GM19035 (cell line): ENCODE measurements at regions not wholly inside any gene's neighbourhood (a gene's known extent, or its start where the extent isn't known, plus 50 kb on each side); places are given as distances from the start of the nearest gene placed in this dataset.

Source experiments
- ATAC-seq: cut with Tn5 transposase; IDR thresholded peaks from one replicate; pipeline ENCODE4 v1.9.1; 2021; ENCODE audit not compliant: unreplicated experiment

DNA sequence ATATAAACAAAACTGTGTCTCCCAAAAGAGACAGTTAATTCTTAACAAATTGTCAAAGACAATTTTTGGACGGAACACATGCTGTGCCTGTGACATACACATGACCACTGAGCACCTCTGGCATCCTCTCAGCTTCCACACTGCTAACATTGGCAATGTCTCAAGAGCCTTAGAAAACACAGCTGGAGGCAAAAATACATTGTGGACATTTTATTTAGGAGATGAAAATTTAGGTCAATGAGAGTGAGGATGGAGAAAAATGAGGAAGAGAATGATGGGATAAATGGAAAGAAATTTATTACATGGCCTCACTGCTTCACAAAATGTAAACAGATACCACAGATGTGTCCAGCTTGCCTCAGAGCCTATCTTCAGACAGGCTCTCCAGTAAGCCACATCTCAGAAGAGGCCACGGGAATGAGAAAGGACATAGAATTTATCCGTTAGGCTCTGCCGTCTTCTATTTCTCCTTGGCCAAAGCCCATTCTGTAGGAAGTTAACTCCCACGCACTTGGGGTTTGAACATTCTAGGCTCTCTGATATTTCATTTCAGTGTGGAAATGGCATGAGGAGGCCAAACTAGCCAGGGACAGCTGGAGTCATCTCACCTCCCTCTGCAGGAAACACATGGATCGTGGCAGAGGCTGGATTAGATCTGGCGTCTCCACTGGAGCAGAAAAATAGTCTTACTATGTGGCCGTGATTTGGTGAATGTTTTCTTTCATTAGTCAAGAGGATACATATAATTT is 519.4 kb upstream of the DSEL start:
- ATAC-seq = no peak

DNA sequence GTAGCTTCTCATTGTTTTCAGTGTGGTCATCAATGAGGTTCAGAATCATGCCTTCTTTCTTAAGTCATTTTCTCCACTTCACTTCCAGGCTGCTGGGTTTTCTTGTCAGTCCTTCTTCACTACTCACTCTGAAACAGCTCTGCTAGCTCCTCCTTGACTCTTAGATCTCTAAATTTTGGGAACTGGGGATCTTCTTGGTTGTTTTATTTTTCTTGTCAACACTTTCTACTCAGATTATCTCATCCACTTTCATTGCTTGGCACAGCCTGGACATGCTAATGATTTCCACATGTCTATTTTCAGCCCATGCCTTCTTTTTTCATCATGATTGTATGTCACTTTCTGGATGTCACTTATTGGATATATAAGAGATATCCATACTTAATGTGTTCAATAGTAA is 517.8 kb upstream of the DSEL start:
- no peak for ATAC-seq

DNA sequence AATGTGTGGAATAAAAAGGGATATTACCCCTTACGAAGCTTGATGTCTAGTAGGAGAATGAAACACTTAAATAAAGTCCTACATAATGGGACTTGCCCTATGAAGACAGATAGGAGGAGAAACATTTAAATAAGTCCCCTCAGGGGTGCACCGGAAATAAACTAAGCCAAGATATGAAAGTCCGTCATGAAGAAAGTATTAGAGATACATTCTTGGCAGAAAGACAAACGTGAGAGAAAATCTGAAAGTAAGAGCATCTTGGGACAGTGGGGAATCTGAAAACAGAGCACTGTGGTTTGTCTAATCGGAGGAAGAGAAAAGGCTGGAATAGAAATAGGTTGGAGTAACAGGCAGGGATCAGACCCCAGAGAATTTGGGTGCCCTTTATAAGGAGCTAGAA is 516.9 kb upstream of the DSEL start:
- no peak for ATAC-seq

DNA sequence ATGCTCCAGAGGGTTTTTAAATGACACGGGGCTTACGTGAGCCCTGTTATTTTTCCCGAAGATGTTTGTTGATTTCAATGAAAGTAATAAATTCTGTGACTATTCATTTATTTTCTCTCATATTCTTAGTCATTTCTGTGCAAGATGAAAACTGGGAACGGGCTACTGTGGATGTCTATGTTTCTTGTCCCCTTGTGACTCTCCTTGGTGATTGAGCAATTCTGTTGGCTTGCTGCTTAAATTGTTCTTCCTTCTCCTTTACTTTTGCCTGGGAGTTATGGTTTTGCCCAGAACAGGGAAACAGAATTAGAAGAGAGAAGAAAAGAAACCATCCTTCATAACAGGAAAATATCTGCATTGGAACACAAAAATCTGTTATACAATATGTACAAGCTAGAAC is 508.2 kb upstream of the DSEL start:
- ATAC-seq = no peak

DNA sequence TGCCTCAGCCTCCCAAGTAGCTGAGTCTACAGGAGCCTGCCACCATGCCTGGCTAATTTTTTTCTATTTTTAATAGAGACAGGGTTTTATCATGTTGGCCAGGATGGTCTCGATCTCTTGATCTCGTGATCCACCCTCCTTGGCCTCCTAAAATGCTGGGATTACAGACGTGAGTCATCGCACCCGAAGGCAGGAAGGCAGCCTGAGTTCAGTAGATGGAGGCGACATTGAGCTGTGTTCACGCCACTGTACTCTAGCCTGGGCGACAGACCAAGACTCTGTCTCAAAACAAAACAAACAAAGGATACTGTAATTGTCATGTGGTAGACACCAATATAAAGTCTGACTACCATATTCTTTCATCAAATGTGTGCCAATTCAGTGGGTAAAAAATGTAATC is 500.9 kb upstream of the DSEL start:
- ATAC-seq = no peak

DNA sequence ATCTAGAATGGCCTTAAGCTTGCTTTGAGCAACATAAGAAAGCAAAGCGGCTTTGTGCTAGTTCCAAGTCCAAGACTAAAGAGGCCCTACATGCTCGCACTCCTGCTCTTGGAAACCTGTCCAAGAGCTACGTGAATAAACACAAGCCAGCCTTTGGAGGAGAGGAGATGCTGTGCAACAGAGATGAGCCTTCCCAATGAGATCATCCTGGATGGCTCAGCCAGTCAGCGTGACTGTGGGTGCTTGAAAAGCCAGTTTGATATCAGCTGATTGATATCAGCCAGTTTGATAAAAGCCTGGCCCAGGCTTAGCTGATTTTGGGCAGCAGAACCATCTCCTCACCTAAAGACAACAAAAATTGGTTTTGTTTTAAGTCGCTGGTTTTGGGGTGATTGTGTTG is 481.0 kb upstream of the DSEL start:
- ATAC-seq = no peak

DNA sequence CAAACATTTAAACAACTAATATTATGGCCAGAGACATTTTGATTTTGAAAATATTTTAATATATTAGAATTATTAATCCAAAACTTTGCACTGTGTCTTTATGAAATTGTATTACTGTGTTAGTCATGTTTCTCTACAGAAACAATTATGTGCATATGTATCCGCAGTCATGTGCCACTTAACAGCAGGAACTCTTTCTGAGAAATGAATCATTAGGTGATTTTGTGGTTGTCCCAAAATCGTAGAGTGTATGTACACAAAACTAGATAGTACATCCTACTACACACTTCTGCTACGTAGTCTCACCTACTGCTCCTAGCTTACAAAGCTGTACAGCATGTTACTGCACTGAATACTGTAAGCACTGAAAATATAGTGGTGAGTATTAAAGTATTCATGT is 479.2 kb upstream of the DSEL start:
- no peak for ATAC-seq

DNA sequence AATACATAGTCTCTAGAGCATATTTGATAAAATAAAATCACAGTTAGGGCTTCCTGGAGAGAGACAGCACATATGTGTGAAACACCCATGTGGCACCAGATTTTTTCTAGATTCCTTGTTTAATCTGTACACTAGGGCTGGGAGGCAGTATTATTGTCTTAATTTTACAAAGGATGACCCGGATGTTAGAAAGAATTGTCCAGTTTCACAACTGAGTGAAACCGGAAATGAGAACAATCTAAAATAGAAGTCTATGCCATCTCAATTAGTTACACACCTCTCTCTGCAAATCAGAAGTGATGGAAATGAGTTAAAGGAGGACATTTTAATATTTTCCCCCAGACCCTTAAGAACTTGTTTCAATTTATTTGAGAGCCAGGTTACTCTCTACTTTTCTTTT is 463.7 kb upstream of the DSEL start:
- no peak for ATAC-seq

DNA sequence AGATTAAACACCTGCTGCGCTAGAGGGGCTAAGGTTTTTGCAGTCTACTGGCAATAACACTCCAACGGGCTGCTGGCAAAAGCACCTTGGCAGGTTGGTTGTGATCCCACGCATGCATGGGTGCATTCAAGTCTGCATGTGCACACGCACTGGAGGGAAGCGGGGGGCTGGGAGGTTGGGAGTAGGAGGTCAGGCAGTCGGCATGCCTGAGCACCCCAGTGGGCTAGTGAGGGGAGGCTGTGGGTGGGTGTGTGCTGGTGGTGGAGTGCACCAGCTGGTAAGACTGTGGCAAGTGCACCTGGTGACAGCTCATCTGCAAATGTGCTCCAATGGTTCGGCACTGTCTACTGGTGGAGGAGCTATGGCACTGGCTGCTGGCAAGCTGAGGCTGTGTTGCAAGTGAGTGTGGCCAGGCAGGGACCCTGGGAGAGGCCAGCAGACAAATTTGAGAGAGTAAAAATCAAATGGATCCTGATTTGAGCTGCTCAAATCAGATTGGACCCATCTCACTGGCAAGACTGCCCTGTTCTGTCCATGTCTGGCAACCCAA is 460.6 kb upstream of the DSEL start:
- no peak for ATAC-seq

DNA sequence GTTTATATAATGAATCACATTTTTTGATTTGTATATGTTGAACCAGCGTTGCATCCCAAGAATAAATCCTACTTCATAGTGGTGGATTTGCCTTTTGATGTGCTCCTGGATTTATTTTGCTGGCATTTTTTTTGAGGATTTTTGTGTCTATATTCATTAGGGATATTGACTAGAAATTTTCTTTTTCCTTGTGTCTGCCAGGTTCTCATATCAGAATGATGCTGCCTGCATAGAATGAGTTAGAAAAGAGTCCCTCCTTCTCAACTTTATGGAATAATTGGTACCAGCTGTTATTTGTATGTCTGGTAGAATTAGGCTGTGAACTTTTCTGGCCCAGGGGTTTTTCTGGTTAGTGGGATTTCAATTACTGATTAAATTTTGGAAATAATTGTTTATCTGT is 457.4 kb upstream of the DSEL start:
- ATAC-seq = no peak

DNA sequence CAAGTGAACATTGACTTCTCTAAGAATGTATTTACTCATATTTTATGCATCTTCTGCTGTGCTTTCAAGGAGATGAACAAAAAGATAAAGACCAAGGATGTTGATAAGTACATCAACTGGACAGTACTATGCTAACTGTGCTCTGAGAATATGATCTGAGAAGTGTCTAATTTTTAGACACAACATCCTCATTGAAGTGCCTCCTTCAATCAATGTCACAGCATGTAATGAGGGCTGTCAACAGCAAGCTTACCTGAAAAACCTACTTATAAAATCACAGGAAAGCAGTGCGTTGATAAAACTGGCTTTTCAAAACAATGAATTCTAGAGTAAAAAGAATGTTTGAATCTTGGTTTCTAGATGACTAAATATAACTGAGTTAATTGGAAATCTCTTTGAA is 452.9 kb upstream of the DSEL start:
- ATAC-seq = no peak

DNA sequence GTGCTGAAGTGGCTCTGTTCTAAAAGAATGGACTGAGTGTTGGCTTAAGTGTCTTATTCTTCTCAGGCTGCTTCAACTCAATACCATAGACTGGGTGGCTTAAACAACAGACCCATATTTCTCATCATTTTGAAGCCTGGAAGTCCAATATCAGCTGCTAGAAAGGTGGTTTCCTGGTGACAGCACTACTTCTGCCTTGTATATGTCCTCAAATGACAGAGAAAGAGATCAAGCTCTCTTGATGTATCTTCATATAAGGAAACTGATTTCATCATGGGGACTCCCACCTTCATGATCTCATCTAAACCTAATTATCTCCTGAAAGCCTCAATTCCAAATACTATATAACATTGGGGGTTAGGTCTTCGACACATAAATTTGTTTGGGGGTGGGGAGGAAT is 449.7 kb upstream of the DSEL start:
- ATAC-seq = no peak

DNA sequence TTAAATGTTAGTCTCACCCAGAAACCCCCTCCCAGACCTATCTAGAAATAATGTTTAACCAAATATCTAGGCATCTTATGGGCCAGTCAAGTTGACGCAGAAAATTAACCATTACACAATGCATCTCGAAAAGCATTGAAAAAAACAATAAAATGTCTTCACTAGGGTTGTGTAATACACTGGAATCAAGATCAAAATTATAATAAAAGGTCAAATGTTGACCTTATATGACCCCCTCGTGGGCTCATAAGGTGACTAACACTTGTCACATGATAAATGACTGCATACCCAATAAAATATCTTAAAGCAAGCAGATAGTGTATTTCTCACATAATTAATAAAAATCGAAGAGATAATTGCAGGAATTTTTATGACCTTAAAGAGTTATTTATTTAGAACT is 447.9 kb upstream of the DSEL start:
- ATAC-seq = no peak

DNA sequence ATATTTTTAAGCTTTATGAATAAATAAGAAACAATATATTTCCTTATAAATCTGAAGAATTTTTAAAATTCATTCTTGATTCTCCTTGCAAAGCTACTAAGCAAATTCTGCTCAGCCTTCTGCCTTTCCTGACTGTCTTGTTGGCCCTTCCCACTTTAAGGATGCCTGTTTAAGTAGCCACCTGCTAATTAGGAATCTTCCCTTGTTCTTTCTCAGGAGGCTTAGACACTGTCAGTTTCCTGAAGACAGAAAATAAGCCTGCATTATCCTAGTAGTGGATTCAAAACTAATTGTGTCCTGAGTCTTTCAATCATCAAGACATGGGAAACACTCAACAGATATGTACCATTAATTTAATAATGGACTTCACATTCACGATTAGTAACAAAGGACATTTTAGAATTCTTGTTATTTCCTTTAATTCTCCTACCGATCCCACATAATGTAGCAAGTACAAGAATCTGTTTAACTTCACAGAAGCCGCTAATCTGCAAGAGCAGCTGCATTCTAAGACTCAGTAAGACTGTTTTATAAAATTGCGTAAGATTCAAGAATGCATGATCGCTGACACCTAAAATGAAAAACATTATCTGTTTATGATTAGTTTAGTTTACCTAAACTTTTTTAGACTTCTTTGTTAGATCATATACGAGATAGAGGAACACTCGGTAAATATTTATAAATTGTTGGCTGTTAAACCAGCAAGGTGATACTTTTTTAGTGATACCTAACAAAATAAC is 445.4 kb upstream of the DSEL start:
- ATAC-seq = no peak

DNA sequence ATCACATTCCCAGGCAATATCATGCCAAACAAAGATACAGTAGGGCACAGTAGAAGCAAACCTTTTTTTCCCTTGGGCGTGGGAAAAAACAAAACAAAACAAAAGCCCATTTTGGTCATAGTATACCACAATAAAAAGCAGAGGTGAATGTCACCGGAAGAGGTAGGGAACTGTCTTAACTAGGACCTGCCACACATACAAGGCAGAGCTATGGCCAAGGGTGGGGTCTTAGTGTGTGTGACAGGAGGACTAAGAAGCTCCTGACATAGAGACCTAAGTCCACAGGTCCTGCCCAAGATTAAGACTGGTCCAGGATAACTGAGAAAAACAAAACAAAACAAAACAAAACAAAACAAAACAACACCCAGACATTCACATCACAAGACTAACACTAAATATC is 441.2 kb upstream of the DSEL start:
- no peak for ATAC-seq

DNA sequence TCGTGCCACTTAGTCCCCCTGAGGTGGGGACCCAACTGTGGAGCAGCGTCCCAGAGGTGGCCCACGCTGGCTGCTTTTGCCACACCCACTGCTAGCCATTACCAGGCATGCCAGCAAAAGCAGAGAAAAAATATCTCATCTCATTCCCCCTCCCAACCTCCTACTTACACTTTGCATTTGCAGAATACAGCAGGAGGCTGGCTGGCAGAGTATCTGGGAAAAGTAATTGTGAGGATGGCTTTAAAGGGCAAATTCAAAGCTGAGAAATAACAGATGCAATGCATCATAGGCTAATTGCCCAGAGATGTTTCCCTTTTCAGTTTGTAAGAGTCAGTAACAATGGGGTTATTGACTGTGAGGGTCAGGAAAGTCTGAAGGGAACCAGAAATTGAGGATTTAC is 438.1 kb upstream of the DSEL start:
- no peak for ATAC-seq

DNA sequence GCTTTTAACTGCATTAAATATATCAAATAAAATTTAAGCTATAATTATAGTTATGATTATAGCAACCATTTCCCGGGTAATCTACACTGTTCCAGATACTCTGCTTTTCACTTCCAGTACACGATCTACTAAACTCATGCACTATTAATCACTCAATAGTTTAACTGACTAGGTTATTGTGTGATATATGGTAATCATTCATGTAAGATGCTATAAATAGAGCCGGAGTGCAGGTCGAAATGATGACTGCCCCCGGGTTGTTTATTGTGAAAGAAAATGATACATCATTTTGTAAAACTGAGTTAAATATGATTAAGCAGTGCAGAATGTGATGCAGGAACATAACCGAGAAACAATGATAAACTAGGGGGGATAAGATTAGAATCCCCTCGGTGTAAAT is 434.6 kb upstream of the DSEL start:
- ATAC-seq = no peak

DNA sequence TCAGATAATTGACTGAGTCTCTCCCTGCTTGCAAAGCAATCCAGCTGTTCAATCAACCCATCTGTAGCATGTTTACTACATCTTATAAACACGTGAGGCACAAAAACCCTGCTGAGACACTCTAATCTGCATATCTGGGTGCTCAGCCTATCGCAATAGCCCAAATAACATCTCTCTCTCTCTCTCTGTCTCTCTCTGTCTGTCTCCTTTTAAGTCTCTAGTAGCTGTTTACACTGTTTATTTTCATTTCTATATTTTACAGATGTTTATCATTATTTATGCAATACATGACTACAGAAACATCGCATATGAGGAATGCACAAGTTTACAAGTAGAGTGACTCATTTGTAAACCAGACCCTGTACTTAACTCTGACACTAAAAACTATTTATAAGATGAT is 422.1 kb upstream of the DSEL start:
- ATAC-seq = no peak

DNA sequence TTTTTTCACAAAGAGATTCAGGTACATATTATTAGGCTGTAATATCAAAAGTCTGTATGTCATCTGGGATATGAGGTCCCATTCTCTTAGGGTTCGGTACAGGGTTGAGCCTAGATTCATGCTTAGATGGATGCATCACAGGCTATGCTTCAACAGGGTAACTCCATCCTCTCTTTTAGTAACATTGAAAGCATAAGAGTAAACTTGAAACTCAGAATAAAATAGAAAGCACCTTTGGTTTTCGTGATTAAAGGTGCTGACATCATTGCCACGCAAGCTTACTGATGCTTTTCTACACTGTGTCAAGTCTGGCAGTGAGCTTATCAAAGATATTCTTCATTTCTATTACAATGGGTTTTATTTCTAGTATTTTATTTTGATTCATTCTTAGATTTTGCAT is 419.1 kb upstream of the DSEL start:
- ATAC-seq = peak; percentile 57

DNA sequence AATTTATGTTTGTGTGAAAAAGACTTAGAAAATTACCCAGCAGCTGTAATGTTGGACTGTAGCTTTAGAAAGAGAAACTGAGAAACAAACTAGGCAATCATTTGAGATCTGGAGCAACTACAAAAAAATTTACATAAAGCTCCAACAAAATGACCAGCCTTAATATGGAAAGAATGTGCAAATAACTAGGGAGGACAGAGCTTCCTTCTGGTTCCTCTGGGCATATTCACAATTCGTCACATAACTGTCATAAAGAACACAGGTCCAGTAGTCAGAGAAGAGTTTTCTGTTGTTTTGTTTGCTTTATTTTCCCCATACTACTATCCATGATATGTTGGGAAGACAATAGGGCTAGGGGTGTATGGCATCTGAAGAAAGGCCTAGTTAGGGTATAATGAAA is 416.8 kb upstream of the DSEL start:
- ATAC-seq = no peak

DNA sequence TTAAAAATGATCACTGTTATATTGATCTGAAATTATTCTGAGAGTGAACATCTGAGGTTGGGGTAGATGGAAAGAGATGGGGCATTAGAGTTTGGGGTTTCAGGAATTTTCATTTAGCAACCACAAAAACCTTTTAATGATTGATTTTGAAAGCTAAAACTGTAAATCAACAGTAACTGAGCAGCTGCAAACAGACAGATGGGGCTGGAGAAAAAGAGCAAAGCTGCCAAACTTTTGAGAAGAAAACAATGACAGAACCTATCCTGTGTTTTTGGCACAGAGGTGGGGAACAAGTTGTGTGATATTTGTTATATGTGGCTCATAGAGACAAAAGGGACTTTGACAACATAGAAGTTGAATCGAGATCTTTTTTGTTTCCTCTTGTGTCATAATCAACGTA is 415.8 kb upstream of the DSEL start:
- no peak for ATAC-seq
